HL-60 (cell line): ENCODE measurements at regions not wholly inside any gene's neighbourhood (a gene's known extent, or its start where the extent isn't known, plus 50 kb on each side); places are given as distances from the start of the nearest gene placed in this dataset.

ENCODE experiments used
- GABPA ChIP-seq: IDR thresholded peaks from 2 replicates; pipeline ENCODE4 v1.6.1; 2012; ENCODE audit warnings: low read depth
- POLR2AphosphoS5 ChIP-seq: IDR thresholded peaks from 2 replicates; pipeline ENCODE4 v1.6.1; 2012; ENCODE audit warnings: low read depth
- SPI1 ChIP-seq: IDR thresholded peaks from 2 replicates; pipeline ENCODE4 v1.6.1; 2012; ENCODE audit warnings: low read depth, mild to moderate bottlenecking, borderline replicate concordance
- TF ChIP-seq, protein P1 (sequence below): IDR thresholded peaks from one replicate; pipeline ENCODE4 v1.5.1; 2011; ENCODE audit warnings: low read length, control low read depth, inconsistent platforms; ENCODE audit not compliant: insufficient read depth
- TF ChIP-seq, protein P2 (sequence below): IDR thresholded peaks from 2 replicates; pipeline ENCODE4 v1.6.1; 2012; ENCODE audit warnings: low read depth; ENCODE audit not compliant: insufficient replicate concordance

DNA sequence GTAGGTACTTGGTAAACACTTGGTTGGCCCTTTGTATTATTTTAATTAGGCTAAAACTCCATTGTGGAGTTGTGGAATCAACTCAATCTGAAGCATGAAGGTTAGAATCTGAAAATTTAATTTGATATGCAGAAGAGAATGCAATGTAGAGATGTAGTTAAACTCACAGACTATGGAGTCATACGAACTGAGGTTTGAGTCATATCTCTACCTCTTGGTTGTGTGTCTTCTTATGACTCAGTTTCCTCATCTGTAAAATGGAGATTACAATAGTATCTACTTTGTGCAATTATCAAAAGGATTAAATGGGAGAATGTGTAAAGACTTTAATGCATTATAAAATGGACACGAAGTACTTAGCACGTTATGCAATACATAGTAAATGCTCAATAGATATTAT, 146.0 kb upstream of the IFNG-AS1 start:
- TF ChIP-seq, protein P1, sequence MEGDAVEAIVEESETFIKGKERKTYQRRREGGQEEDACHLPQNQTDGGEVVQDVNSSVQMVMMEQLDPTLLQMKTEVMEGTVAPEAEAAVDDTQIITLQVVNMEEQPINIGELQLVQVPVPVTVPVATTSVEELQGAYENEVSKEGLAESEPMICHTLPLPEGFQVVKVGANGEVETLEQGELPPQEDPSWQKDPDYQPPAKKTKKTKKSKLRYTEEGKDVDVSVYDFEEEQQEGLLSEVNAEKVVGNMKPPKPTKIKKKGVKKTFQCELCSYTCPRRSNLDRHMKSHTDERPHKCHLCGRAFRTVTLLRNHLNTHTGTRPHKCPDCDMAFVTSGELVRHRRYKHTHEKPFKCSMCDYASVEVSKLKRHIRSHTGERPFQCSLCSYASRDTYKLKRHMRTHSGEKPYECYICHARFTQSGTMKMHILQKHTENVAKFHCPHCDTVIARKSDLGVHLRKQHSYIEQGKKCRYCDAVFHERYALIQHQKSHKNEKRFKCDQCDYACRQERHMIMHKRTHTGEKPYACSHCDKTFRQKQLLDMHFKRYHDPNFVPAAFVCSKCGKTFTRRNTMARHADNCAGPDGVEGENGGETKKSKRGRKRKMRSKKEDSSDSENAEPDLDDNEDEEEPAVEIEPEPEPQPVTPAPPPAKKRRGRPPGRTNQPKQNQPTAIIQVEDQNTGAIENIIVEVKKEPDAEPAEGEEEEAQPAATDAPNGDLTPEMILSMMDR: no peak
- TF ChIP-seq POLR2AphosphoS5: no peak
- TF ChIP-seq GABPA: no peak
- TF ChIP-seq, protein P2, sequence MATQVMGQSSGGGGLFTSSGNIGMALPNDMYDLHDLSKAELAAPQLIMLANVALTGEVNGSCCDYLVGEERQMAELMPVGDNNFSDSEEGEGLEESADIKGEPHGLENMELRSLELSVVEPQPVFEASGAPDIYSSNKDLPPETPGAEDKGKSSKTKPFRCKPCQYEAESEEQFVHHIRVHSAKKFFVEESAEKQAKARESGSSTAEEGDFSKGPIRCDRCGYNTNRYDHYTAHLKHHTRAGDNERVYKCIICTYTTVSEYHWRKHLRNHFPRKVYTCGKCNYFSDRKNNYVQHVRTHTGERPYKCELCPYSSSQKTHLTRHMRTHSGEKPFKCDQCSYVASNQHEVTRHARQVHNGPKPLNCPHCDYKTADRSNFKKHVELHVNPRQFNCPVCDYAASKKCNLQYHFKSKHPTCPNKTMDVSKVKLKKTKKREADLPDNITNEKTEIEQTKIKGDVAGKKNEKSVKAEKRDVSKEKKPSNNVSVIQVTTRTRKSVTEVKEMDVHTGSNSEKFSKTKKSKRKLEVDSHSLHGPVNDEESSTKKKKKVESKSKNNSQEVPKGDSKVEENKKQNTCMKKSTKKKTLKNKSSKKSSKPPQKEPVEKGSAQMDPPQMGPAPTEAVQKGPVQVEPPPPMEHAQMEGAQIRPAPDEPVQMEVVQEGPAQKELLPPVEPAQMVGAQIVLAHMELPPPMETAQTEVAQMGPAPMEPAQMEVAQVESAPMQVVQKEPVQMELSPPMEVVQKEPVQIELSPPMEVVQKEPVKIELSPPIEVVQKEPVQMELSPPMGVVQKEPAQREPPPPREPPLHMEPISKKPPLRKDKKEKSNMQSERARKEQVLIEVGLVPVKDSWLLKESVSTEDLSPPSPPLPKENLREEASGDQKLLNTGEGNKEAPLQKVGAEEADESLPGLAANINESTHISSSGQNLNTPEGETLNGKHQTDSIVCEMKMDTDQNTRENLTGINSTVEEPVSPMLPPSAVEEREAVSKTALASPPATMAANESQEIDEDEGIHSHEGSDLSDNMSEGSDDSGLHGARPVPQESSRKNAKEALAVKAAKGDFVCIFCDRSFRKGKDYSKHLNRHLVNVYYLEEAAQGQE: no peak
- no peak for TF ChIP-seq SPI1
